AG10803 (cell line): ENCODE measurements at regions not wholly inside any gene's neighbourhood (a gene's known extent, or its start where the extent isn't known, plus 50 kb on each side); places are given as distances from the start of the nearest gene placed in this dataset.

Experiments
- DNase-seq: peaks from one replicate; pipeline ENCODE4 v3.0.0; 2010; ENCODE audit warnings: low read depth
- H3K4me3 ChIP-seq: 2 replicates; pipeline ENCODE4 v1.5.1; 2011; ENCODE audit warnings: mild to moderate bottlenecking, low read length, control low read depth
- TF ChIP-seq, protein P1 (sequence below): conservative IDR thresholded peaks from 2 replicates; pipeline ENCODE4 v1.5.1; 2011; ENCODE audit warnings: mild to moderate bottlenecking, low read length, control low read depth, inconsistent platforms

GRCh38 chr1:217228689-217229088 is 402.2 kb downstream of the GPATCH2 start:
- DNase-seq = no peak
- TF ChIP-seq, protein P1, sequence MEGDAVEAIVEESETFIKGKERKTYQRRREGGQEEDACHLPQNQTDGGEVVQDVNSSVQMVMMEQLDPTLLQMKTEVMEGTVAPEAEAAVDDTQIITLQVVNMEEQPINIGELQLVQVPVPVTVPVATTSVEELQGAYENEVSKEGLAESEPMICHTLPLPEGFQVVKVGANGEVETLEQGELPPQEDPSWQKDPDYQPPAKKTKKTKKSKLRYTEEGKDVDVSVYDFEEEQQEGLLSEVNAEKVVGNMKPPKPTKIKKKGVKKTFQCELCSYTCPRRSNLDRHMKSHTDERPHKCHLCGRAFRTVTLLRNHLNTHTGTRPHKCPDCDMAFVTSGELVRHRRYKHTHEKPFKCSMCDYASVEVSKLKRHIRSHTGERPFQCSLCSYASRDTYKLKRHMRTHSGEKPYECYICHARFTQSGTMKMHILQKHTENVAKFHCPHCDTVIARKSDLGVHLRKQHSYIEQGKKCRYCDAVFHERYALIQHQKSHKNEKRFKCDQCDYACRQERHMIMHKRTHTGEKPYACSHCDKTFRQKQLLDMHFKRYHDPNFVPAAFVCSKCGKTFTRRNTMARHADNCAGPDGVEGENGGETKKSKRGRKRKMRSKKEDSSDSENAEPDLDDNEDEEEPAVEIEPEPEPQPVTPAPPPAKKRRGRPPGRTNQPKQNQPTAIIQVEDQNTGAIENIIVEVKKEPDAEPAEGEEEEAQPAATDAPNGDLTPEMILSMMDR = no peak
- no peak overlapping the region for H3K4me3 ChIP-seq

GRCh38 chr1:217224201-217224600 is 406.7 kb downstream of the GPATCH2 start:
- no peak overlapping the region for H3K4me3 ChIP-seq
- no peak for DNase-seq
- TF ChIP-seq, protein P1 = no peak

DNA sequence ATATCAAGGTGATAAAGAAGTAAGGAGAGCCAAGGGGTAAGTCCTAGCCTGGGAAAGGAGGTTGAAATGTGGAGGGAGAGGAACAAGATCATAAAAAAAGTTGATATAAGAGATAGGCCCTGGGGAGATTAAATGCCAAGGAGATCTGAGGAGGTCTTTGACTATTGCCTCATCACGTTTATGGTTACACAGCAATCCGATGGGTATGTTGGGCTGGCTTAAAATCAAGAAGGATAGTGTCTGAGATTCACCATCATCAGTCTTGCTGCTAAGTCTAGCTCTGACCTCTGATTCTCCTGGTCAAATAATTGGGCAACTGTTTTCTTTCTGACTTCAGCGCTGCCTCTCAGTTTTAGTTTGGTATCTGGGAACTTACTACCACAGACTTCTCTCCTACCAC is 416.3 kb downstream of the GPATCH2 start:
- DNase-seq = no peak
- H3K4me3 ChIP-seq = no peak overlapping the region
- TF ChIP-seq, protein P1 = no peak

DNA sequence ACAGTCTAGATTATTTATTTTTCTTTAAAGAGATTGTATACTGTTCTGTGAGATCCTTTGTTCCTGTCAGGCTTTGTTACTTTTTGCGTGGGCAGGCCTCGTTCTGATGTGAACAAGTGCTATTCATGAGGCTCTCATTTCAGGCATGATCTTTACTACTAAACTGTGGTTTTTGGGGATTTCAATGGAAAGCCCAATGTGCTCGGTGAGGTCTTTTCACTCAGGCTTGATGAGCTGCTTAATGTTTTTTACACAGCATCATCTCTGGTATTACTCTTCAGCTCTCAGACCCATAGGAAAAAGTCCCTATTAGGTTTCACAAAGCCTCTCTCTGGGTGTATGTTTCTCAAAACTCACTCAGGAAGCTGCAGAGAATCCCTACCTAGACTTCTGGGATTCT is 419.4 kb downstream of the GPATCH2 start:
- H3K4me3 ChIP-seq = no peak overlapping the region
- TF ChIP-seq, protein P1 = no peak
- no peak for DNase-seq

- no peak overlapping the region for H3K4me3 ChIP-seq
- DNase-seq = no peak
- TF ChIP-seq, protein P1 = no peak
These were observed 425.3 kb downstream of the GPATCH2 start for GRCh38 chr1:217205578-217205977.

- no peak overlapping the region for H3K4me3 ChIP-seq
- no peak for DNase-seq
- TF ChIP-seq, protein P1 = no peak
These were observed 434.3 kb downstream of the GPATCH2 start for GRCh38 chr1:217196616-217197015.

DNA sequence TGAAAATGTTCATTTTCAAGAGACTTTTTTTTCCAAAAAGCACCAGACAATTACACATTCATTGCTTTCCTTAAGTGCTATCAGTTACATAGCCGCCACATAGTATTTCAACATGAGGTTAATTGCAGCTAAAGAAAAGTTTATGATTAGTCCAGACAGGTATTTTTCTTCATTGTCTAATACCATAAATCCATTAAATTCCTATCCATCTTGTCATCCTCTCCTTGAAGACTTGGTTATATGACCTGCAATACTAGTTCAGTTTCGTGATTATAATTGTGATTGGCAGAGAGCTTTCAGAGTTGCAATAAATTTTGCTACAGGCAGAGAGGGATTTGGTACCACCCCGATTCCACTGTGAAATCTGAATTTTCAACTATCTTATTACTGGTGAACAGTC is 437.7 kb downstream of the GPATCH2 start:
- TF ChIP-seq, protein P1 = no peak
- DNase-seq = no peak
- H3K4me3 ChIP-seq = no peak overlapping the region
